IPS-NIHi7 (cell line): ENCODE measurements at regions not wholly inside any gene's neighbourhood (a gene's known extent, or its start where the extent isn't known, plus 50 kb on each side); places are given as distances from the start of the nearest gene placed in this dataset.
"Not testable (repeated sequence)": the region's sequence is repeated elsewhere in the genome, so short reads cannot be mapped to it uniquely, and the experiment has no call there.

Experiments used
- DNase-seq: peaks from one replicate; pipeline ENCODE4 v3.0.0; 2012; ENCODE audit warnings: mixed read lengths; ENCODE audit errors: extremely low spot score

DNA sequence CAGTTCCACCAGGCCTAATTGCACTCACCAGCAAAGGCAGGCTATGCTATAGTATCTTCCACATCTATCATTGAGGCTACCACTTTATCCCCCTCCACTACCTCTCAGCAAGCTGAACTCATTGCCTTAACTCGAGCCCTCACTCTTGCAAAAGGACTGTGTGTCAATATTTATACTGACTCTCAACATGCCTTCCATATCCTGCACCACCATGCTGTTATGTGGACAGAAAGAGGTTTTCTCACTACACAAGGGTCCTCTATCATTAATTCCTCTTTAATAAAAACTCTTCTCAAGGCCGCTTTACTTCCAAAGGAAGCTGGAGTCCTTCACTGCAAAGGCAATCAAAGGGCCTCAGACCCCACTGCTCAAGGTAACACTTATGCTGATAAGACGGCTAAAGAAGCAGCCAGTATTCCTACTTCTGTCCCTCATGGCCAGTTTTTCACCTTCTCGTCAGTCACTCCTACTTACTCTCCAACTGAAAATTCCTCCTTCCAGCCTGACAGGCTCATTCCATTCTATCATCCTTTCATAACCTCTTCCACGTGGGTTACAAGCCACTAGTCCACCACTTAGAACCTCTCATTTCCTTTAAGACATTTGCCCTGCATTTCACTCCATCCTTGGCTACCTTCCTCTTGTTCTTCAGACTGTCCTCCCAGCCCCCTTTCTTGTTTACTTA is 1110.9 kb upstream of the TMEM132C start:
- not testable (repeated sequence) for DNase-seq

DNA sequence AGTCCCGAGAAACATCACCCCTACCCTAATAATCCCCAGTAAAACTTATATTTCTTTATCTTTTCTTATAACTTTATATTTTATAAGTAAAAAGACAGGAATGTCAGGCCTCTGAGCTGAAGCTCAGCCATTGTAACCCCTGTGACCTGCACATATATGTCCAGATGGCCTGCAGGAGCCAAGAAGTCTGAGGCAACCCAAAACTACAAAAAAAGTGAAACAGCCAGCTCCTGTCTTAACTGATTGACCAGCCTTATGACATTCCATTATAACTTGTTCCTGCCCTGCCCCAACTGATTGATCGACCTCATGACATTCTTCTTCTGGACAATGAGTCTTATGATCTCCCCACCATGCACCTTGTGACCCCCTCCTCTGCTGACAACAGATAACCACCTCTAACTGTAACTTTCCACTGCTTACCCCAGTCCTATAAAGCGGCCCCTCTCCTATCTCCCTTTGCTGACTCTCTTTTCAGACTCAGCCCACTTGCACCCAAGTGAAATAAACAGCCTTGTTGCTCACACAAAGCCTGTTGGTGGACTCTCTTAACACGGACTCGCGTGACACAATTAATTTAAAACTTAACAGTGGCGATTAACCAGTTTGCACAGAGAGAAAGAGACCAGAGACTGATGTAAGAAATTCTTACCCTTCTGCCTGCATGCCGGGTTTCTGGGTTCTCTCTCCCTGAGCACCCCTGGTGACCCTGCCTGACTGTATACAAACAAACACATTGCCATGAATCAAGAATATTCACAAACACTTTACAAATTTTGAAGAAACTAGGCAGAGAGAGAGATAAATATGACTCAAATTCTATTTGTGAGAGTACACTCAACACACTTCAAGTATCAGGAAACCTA is 1109.2 kb upstream of the TMEM132C start:
- DNase-seq, result not testable (repeated sequence)

DNA sequence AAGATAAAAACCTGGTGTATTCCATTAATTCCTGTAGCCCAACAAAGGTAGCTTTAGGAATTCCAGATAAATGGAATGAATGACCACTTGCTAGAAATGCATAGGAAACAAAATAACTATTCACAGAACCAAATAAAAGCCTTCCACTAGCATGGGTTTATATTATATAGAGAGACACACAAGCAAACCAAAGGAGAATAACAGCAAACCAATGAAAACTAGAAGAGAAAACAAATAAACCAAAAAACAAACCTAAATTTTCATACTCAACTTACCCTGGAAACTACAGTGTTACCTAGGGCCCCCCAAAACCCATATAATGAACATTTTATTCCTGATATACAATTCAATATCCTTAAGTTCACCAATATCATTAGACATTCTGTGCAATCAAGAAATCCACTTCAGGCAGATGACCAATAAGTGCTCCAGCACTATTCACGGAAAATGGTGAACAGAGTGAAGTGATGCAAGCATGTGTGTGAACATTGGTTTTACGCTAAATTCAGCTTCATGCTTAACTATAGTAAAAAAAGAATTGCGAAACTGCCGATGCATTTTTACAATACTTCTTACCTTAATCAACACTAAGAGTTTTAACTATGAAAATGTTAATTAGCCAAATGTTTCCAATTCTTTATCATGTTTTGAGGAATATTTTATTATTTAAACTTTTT is 1108.4 kb upstream of the TMEM132C start:
- no peak for DNase-seq

DNA sequence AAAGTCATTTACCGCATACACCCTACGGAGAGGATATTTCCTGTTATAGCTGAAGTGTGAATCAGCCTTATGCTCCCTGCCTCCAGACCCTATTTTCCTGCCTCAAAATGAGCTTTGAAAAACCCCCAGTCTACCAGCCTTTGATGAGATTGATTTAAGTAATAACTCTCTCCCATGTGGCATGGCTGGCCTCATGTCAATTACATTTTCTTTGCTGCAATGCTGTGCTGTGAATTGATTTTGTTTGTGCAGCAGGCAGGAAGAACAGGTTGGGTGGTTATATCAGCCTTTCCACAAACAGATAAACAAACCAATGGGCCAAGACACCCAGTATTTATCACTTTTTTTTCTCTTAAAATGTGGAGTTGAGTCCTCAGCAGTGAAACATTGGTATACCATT is 1105.5 kb upstream of the TMEM132C start:
- DNase-seq, result no peak

DNA sequence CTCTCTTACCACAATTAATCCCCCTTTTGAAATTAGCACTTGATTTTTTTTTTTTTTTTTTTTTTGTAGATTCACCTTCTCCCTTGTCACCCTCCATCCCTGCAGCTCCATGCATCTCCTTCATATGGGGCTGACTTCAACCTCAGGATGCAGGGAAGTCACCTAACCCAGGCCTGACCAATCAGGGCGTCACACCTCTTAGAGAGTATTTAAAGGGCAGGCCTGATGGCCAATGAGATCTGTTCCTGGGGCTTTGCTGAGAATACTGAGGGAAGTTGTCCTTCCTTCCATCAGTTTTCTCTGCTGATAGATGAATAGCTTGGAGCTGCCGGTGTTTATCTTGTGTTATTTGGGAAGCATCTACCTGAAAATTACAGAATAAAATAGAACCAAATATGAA is 1104.7 kb upstream of the TMEM132C start:
- DNase-seq, result peak; percentile 22

DNA sequence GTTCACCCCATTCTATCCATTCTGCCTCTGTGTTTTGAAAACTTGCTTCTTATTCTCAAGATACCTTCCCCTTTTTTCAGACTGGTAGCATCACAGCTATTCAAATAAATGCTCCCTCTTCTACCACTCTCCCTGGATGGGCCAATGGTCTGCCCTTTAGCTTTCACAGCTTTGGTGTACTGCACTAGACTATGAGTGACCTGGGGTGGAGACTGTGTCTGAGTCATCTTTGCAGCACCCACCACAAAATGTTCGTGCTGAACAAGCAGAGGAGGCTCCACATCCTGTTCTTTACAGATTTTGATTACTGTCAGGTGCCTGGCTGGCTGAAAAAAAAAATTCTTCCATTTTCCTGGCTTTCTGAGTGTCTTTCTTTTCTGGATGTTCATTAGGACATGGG is 1104.1 kb upstream of the TMEM132C start:
- DNase-seq, result no peak

DNA sequence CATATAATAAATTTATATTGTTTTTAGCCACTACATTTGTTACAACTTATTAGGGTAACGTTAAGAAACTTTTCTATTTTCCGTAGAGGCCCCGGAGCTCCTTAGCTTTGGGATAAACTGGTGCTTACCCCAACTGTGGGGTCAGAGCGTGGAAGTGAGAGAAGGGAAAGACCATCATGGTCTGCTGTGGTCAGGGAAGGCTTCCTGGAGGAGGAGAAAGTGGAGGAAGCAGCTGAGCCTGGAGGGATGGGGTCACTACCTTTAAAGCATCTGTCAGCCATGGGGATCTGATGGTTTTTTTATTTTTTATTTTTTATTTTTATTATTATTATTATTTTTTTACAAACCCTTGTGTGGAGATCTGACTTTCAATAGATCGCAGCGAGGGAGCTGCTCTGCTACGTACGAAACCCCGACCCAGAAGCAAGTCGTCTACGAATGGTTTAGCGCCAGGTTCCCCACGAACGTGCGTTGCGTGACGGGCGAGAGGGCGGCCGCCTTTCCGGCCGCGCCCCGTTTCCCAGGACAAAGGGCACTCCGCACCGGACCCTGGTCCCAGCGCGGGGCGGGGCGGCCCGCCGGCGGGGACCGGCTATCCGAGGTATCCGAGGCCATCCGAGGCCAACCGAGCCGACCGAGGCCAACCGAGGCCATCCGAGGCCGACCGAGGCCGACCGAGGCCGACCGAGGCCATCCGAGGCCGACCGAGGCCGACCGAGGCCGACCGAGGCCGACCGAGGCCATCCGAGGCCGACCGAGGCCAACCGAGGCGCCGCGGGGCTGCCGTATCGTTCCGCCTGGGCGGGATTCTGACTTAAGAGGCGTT is 1101.2 kb upstream of the TMEM132C start:
- peak; percentile 98 for DNase-seq

DNA sequence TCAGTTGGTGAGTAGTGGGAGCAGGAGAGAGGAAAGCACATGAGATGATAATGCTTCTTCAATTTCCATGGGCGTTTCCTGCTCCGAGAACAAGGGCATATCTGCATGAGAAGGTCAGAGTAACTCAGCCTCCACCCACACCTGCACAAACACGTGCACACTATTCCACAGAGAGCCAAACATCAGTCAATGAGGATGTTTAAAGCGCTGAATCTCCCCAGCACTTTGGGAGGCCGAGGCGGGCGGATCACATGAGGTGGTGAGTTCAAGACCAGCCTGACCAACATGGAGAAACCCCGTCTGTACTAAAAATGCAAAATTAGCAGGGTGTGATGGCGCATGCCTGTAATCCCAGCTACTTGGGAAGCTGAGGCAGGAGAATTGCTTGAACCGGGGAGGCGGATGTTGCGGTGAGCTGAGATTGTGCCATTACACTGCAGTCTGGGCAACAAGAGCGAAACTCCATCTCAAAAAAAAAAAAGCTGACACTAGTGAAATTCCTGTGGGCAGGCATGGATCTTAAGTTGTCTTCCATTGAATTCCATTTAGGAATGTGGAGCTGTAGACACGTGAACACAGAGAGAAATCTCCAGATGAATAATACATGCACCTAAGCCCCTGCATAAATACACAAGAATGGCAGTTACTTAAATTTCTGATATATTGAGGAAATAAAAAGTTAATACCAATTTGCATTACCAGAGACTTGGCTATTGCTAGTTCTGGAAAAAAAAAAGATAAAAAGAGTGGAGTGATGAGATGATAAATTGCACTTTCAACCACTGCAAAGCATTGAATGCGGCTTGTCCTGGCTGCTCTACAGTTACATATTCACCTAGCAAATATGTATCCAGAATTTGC is 1097.4 kb upstream of the TMEM132C start:
- DNase-seq, result no peak

DNA sequence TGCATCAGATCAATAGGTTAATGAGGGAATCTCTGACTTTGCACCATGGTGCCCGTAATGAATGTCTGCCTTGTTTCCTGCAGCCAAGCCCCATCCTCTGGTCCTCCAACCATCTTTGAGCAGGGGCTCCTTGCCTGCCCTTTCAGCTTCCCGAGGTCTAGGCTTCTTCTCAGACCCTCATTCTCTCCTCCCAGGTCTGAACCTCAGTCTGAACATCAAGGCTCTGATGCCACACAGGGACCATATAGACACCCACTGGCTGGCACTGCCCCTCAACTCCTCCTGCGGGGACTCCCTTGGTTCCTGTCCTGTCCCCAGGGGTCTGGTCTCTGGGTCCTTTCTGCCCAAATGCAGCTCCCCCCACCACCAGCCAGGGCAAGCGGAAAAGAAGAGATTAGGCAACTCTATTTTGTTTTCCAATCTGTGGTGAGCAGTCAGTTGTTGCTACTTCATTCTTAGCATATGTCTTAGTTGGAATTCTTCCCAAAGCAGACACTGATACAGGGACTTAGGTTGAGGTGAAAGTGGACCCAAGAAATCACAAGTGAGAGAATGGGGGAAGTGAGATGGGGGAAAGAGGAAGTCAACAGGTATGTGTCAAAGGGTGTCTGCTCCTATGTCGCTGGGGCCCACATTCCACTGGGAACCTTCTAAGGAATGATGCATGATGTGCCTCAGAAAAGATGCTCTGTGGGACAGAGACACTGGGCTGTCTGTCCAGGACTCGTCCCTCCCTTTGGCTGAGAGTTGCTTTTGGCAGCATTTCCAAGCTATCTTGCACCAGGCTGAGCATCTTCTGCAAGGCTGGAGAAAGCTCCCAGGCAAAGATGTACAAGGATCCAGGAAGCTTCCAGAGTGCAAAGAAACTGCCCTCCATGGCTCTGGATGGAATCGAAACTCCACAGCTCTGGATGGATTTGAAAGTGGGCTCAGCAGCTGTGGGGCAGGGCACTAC is 1096.5 kb upstream of the TMEM132C start:
- DNase-seq, result no peak

DNA sequence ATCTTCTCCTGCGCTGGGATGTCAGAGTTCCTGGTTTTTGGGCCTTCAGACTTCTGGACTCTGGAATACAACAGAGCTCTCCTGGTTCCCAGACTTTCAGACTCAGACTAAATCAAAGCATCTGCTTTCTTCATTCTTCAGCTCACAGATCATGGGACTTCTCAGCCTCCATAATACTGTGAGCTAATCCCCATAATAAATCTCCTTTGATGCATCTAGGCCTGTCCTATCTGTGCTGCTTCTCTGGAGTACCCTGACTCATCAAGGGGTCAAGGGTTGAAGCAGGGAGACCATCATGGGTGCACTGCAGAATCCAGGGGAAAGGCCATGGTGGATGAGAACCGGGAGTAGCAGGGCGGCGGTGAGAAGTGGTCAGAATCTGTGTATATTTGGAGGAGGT is 1094.1 kb upstream of the TMEM132C start:
- no peak for DNase-seq

DNA sequence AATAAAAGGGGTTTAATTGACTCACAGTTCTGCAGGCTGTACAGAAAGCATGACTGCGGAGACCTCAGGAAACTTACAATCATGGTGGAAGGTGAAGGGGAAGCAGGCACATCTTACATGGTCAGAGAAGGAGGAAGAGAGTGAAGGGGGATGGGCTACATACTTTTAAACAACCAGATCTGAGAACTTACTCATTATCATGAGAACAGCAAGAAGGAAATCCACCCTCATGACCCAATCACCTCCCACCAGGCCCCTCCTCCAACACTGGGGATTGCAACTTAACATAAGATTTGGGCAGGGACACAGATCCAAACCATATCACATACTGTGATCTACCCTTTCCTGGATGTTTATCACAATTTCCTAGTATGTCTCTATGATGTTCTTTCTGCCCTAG is 1093.0 kb upstream of the TMEM132C start:
- not testable (repeated sequence) for DNase-seq

DNA sequence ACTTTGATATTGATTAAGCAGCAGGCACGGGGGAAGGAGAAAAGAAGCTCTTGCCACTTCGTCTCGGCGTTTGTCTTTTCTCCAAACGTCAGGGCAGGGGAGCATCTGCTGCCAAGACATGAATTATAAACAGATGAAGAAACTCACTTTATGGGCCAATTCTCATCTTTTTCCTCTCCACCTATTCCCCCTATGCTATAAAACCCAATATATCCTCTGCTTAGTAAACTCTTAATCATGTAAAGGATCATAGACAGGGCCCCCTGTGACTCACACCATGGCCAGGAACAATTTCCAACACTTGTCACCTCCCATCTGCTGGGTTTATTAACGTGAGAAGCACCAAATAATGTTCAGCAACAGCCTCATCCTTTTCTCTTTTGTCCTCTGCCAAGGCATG is 1092.1 kb upstream of the TMEM132C start:
- no peak for DNase-seq

DNA sequence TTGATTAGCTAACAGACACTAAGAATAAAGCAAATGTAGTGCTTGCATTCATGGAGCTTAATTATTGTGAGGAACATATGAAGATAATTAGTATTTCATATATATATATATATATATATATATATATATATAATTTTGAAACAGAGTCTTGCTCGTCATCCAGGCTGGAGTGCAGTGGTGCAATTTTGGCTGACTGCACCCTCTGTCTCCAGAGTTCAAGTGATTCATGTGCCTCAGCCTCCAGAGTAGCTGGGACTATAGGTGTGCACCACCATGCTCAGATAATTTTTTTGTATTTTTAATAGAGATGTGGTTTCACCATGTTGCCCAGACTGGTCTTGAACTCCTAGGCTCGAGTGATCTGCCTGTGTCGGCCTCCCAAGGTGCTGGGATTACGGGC is 1091.6 kb upstream of the TMEM132C start:
- no peak for DNase-seq

DNA sequence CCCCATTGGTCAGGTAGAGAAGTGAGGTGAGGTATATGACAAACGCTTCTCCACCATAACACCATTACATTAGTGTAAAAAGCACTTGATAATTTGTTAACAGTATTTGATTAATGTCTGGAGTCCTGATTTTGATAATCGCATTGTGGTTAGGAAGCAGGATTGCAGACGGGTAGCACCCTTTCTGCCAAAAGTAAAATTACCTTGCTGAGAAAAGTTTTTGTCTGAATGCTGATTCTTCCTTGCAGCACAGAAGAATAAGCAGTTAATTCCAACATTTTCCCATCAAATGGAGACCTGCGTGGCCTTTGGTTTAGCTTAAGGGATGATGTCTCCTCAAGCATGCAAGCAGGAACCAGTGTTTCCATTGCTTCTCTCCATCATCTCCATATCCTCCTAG is 1090.2 kb upstream of the TMEM132C start:
- no peak for DNase-seq

DNA sequence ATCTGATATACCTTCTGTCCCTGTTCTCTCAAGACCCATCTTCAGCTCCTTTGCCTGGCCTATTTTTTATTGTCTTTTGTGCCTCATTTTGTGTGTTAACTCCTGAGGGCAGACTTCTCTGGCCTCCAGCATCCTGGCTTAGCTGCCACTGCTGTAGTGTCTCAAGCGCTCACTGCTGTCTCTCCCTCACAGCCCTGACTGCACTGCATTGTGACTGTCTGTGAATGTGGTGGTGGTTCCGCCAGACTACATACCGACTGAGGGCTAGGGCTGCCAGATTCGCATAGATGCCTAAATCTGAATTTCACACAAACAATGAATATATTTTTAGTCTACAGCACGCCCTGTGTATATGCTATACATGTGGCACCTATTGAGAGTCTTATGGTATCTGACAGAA is 1088.9 kb upstream of the TMEM132C start:
- no peak for DNase-seq

DNA sequence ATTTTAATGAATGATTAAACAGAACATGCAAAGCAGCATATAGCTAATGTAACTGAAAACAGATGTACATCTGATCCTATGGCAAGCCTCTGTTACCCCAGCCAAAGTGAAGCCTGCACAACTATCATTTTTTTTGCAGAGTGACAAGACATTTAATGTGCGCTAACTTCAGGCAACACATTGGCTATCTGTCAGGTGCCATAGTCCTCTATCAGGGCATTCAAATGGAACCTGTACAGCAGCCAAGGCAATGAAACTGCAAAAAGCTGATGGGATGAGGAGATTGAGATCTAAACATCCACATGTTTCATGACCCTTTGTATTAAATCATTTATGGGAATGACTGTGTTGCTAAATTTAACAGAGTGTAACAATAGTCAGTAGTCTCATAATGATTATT is 1088.5 kb upstream of the TMEM132C start:
- DNase-seq, result no peak

DNA sequence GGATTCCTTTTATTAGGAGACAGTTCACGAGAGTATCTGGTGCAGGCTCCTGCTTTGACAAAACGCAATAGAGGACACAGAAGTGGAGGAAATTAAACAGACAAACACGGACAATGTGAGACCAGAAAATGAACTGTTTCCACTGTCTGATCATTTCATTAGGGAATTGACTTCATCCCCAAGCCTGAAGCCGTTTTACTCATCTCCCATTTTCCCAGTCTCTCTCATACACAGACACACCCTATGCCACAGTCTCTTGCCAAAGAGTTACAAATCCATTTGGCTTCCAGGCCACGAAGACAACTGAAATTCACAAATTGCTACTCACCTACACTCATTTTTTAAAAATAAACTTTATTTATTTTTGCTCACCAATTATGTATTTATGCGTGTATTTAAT is 1087.8 kb upstream of the TMEM132C start:
- DNase-seq, result no peak

DNA sequence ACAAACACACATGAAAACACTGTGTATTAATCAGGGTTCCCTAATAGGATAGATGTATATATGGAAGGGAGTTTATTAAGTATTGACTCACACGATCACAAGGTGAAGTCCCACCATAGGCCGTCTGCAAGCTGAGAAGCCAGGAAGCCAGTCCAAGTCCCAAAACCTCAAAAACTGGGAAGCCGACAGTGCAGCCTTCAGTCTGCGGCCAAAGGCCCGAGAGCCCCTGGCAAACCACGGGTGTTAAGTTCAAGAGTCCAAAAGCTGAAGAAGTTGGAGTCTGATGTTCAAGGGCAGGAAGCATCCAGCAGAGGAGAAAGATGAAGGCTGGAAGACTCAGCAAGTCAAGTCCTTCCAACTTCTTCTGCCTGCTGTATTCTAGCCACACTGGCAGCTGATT is 1085.0 kb upstream of the TMEM132C start:
- no peak for DNase-seq

DNA sequence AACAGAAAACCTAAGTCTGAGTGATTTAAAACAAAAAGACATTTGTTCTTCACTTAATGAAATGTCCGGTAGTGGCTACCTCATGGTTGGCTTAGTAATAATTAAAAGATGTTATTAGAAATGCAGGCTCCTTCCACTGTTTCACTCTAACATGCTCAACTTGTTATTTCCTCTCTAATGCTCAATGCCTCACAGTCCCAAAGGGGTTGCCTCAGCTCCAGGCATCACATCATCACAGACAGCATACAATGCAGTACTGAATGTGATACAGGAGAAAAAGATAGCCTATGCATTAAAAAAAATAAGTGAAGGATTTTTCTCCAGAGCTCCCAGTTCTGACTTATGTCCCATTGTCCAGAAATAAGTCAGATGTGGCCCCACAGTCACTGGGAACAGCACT is 1077.0 kb upstream of the TMEM132C start:
- DNase-seq, result no peak

DNA sequence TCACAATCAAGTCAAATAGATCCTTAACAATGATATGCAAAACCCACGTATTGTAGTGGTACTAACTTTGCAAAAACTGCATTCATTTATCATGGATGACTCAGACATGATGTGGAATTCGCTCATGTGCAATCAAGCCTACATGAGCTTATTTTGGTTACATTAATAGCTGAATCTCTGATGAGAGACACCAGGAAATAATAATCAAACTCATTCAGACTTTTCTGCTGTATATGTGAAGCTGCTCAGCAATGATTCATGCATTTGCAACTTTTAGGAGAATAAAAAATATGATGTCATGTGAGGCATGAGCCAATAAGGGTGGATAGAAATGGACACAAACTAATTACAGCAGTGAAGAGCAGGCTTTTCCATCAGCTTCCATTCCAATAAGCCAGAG is 1075.8 kb upstream of the TMEM132C start:
- no peak for DNase-seq
